IPS-18c (cell line): ENCODE measurements at regions not wholly inside any gene's neighbourhood (a gene's known extent, or its start where the extent isn't known, plus 50 kb on each side); places are given as distances from the start of the nearest gene placed in this dataset.

Experiments
- H3K4me3 ChIP-seq: 2 replicates; pipeline ENCODE4 v1.7.0; 2013; ENCODE audit warnings: low read depth, mild to moderate bottlenecking, low read length, moderate library complexity; ENCODE audit not compliant: insufficient read depth
- H3K9me3 ChIP-seq: one replicate; pipeline ENCODE4 v1.6.1; 2013; ENCODE audit warnings: mild to moderate bottlenecking, low read length, moderate library complexity; ENCODE audit not compliant: control insufficient read depth, insufficient read depth

- Histone ChIP-seq H3K4me3 (no peak overlapping the region), H3K9me3 (no peaks in the 10 kb centered on the region)
Measured at GRCh38 chr4:81625422-81626417, 154.0 kb upstream of the RASGEF1B start.

- Histone ChIP-seq H3K4me3 (no peak overlapping the region), H3K9me3 (no peaks in the 10 kb centered on the region)
Measured at GRCh38 chr4:81623434-81623833, 151.7 kb upstream of the RASGEF1B start.

GRCh38 chr4:81622474-81623184, 150.9 kb upstream of the RASGEF1B start:
- H3K9me3 ChIP-seq = no peaks in the 10 kb centered on the region
- H3K4me3 ChIP-seq = no peak overlapping the region

GRCh38 chr4:81622028-81622427, 150.3 kb upstream of the RASGEF1B start:
- Histone ChIP-seq H3K4me3 (no peak overlapping the region), H3K9me3 (no peaks in the 10 kb centered on the region)

GRCh38 chr4:81621490-81621889, 149.8 kb upstream of the RASGEF1B start:
- Histone ChIP-seq H3K4me3 (no peak overlapping the region), H3K9me3 (no peaks in the 10 kb centered on the region)

GRCh38 chr4:81620442-81620841, 148.7 kb upstream of the RASGEF1B start:
- no peaks in the 10 kb centered on the region for H3K9me3 ChIP-seq
- no peak overlapping the region for H3K4me3 ChIP-seq

- Histone ChIP-seq H3K4me3 (no peak overlapping the region), H3K9me3 (no peaks in the 10 kb centered on the region)
Measured at GRCh38 chr4:81617545-81617944, 145.8 kb upstream of the RASGEF1B start.

GRCh38 chr4:81611221-81611620, 139.5 kb upstream of the RASGEF1B start:
- H3K9me3 ChIP-seq = no peaks in the 10 kb centered on the region
- no peak overlapping the region for H3K4me3 ChIP-seq

GRCh38 chr4:81609844-81610243, 138.1 kb upstream of the RASGEF1B start:
- H3K4me3 ChIP-seq = no peak overlapping the region
- H3K9me3 ChIP-seq = no peaks in the 10 kb centered on the region

GRCh38 chr4:81607950-81608349, 136.2 kb upstream of the RASGEF1B start:
- H3K9me3 ChIP-seq = no peaks in the 10 kb centered on the region
- H3K4me3 ChIP-seq = no peak overlapping the region

- Histone ChIP-seq H3K9me3 (no peaks in the 10 kb centered on the region), H3K4me3 (no peak overlapping the region)
Measured at GRCh38 chr4:81606801-81607501, 135.2 kb upstream of the RASGEF1B start.

- H3K9me3 ChIP-seq = no peaks in the 10 kb centered on the region
- H3K4me3 ChIP-seq = no peak overlapping the region
Measured at GRCh38 chr4:81606166-81606565, 134.5 kb upstream of the RASGEF1B start.

GRCh38 chr4:81605271-81605670, 133.6 kb upstream of the RASGEF1B start:
- Histone ChIP-seq H3K9me3 (no peaks in the 10 kb centered on the region), H3K4me3 (no peak overlapping the region)

- Histone ChIP-seq H3K4me3 (no peak overlapping the region), H3K9me3 (no peaks in the 10 kb centered on the region)
Measured at GRCh38 chr4:81604683-81605218, 133.0 kb upstream of the RASGEF1B start.

GRCh38 chr4:81602854-81603253, 131.1 kb upstream of the RASGEF1B start:
- H3K9me3 ChIP-seq = no peaks in the 10 kb centered on the region

GRCh38 chr4:81601358-81601694, 129.6 kb upstream of the RASGEF1B start:
- no peaks in the 10 kb centered on the region for H3K9me3 ChIP-seq
- H3K4me3 ChIP-seq = no peak overlapping the region

More at GRCh38 chr4:81602854-81603253, 131.1 kb upstream of the RASGEF1B start:
- H3K4me3 ChIP-seq = no peak overlapping the region

GRCh38 chr4:81600520-81601357, 129.0 kb upstream of the RASGEF1B start:
- Histone ChIP-seq H3K4me3 (no peak overlapping the region), H3K9me3 (no peaks in the 10 kb centered on the region)
